ENCODE measurements at regions not wholly inside any gene's neighbourhood (a gene's known extent, or its start where the extent isn't known, plus 50 kb on each side); places are given as distances from the start of the nearest gene placed in this dataset.

DNA sequence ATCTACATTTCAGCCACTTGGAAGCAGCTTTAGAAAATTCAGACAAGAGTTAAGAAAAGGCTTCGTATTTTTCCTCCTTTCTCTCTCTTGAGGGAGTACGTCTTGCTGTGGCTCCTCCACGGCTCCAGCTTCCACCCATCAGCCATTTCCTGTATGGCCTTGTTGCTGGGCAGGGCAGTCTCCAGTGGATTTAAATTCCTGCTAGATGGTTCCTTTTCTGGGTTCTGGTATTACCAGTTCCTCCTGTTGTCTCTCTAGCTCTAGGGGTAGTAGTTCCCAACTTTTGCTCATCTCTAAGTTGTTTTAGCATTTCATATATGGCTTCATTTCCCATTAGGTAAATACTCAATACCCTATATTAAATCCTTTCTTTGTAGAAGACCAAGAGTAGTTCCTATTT is 1098.3 kb downstream of the ADGRL2 start:
- TF ChIP-seq EZH2 (IDR thresholded peaks at IDR 0.05) (no peak), POLR2AphosphoS5 (IDR thresholded peaks at IDR 0.05; ENCODE audit: borderline replicate concordance, low read depth, low read length) (no peak)

Data from SK-N-MC (cell line).